Tibial nerve (tissue), 4 donors: ENCODE measurements at regions not wholly inside any gene's neighbourhood (a gene's known extent, or its start where the extent isn't known, plus 50 kb on each side); places are given as distances from the start of the nearest gene placed in this dataset.
"Not testable (repeated sequence)": the region's sequence is repeated elsewhere in the genome, so short reads cannot be mapped to it uniquely, and the experiment has no call there.

Experiments
- DNase-seq, 2 donors: peaks; one replicate each; pipeline ENCODE4 v3.0.0-alpha.2; 2019; ENCODE audit warnings: low spot score in 2 of 2
- H3K27ac ChIP-seq, 4 donors: fragments of 200-600 bp; sonication (generic) in 3 of 4; one replicate each; pipeline ENCODE4 v1.5.1; 2017 to 2019; ENCODE audit warnings: mild to moderate bottlenecking in 1 of 4
- H3K27me3 ChIP-seq, 2 donors: fragments of 200-600 bp; sonication (generic) in 1 of 2; one replicate each; pipeline versions ENCODE4 v1.5.1 to v1.6.0; 2017 to 2019
- H3K36me3 ChIP-seq, 3 donors: fragments of 200-600 bp; sonication (generic); one replicate each; pipeline ENCODE4 v1.5.1; 2018 to 2019
- H3K4me1 ChIP-seq, 4 donors: fragments of 200-600 bp; sonication (generic) in 3 of 4; one replicate each; pipeline ENCODE4 v1.5.1; 2017 to 2019
- H3K4me3 ChIP-seq, 4 donors: fragments of 200-600 bp; sonication (generic) in 3 of 4; one replicate each; pipeline ENCODE4 v1.5.1; 2017 to 2019; ENCODE audit warnings: mild to moderate bottlenecking in 1 of 4, moderate library complexity in 1 of 4
- H3K9me3 ChIP-seq, 4 donors: fragments of 200-600 bp; sonication (generic) in 3 of 4; one replicate each; pipeline ENCODE4 v1.5.1; 2017 to 2019
- CTCF ChIP-seq, 5 experiments: fragments of 200-600 bp in 3 of 5; fragments of 450-650 bp in 2 of 5; sonication (generic) in 3 of 5; IDR thresholded peaks; one replicate each; pipeline ENCODE4 v1.5.1; 2016 to 2019; ENCODE audit warnings: antibody characterized with exemption in 5 of 5, mild to moderate bottlenecking in 3 of 5, moderate library complexity in 2 of 5
- EP300 ChIP-seq, 2 donors: sonication (generic); formaldehyde crosslinking; IDR thresholded peaks; one replicate each; pipeline ENCODE4 v1.6.1; 2017; ENCODE audit warnings: antibody characterized with exemption in 2 of 2, mild to moderate bottlenecking in 1 of 2
- POLR2A ChIP-seq, 2 donors: fragments of 450-650 bp; IDR thresholded peaks; one replicate each; pipeline ENCODE4 v1.6.1; 2017; ENCODE audit warnings: antibody characterized with exemption in 2 of 2, mild to moderate bottlenecking in 2 of 2, moderate library complexity in 2 of 2
- WGBS, 2 donors: methylation state at CpG; one replicate each; pipeline ENCODE4 v1.1.5; 2018; 5-methylcytosine and 5-hydroxymethylcytosine counted together

- Histone ChIP-seq H3K9me3 (no peaks in the 10 kb centered on the region), H3K4me3 (no peak overlapping the region), H3K27me3 (no peaks in the 10 kb centered on the region), H3K27ac (no peak overlapping the region), H3K36me3 (no peaks in the 10 kb centered on the region), H3K4me1 (no peaks in the 10 kb centered on the region)
- TF ChIP-seq EP300 (IDR thresholded peaks at IDR 0.05) (no peak), POLR2A (IDR thresholded peaks at IDR 0.05) (no peak), CTCF (IDR thresholded peaks at IDR 0.05) (no peak)
- no peak for DNase-seq
Observed at GRCh38 chr14:22107753-22108152, 434.1 kb upstream of the OR4E1 start.

- 64 to 66% methylated on average over 8 of the region's 8 CpGs for WGBS, 2 donors
- TF ChIP-seq EP300 (IDR thresholded peaks at IDR 0.05) (no peak), CTCF (IDR thresholded peaks at IDR 0.05) (no peak), POLR2A (IDR thresholded peaks at IDR 0.05) (no peak)
Observed at GRCh38 chr14:22106700-22107697, 433.4 kb upstream of the OR4E1 start.

GRCh38 chr14:22105624-22106006 lies 432.0 kb upstream of the OR4E1 start:
- H3K4me1 ChIP-seq = no peaks in the 10 kb centered on the region
- no peak overlapping the region for H3K27ac ChIP-seq
- no peak for DNase-seq
- TF ChIP-seq EP300 (IDR thresholded peaks at IDR 0.05) (no peak), CTCF (IDR thresholded peaks at IDR 0.05) (no peak), POLR2A (IDR thresholded peaks at IDR 0.05) (no peak)
- H3K9me3 ChIP-seq = no peaks in the 10 kb centered on the region
- H3K36me3 ChIP-seq = no peaks in the 10 kb centered on the region
- WGBS, 2 donors = 77 to 80% methylated on average over 4 of the region's 4 CpGs
- H3K4me3 ChIP-seq = no peak overlapping the region
- no peaks in the 10 kb centered on the region for H3K27me3 ChIP-seq

More at GRCh38 chr14:22106700-22107697, 433.4 kb upstream of the OR4E1 start:
- Histone ChIP-seq H3K4me3 (no peak overlapping the region), H3K27me3 (no peaks in the 10 kb centered on the region), H3K36me3 (no peaks in the 10 kb centered on the region), H3K27ac (no peak overlapping the region), H3K4me1 (no peaks in the 10 kb centered on the region), H3K9me3 (no peaks in the 10 kb centered on the region)
- DNase-seq = no peak

GRCh38 chr14:22105006-22105623 lies 431.5 kb upstream of the OR4E1 start:
- Histone ChIP-seq H3K9me3 (no peaks in the 10 kb centered on the region), H3K27me3 (no peaks in the 10 kb centered on the region), H3K36me3 (no peaks in the 10 kb centered on the region), H3K27ac (no peak overlapping the region), H3K4me1 (no peaks in the 10 kb centered on the region), H3K4me3 (no peak overlapping the region)
- 40 to 41% methylated on average over 8 of the region's 8 CpGs for WGBS, 2 donors
- DNase-seq = no peak
- TF ChIP-seq EP300 (IDR thresholded peaks at IDR 0.05) (no peak), CTCF (IDR thresholded peaks at IDR 0.05) (no peak), POLR2A (IDR thresholded peaks at IDR 0.05) (no peak)

- DNase-seq, H3K27me3 ChIP-seq, H3K27ac ChIP-seq, H3K9me3 ChIP-seq, H3K4me1 ChIP-seq, H3K4me3 ChIP-seq, H3K36me3 ChIP-seq: not testable (repeated sequence)
- 95 to 96% methylated on average over 13 of the region's 13 CpGs for WGBS, 2 donors
Observed at GRCh38 chr14:22100764-22101120, 427.1 kb upstream of the OR4E1 start.
